HG03108 (cell line): ENCODE measurements at regions not wholly inside any gene's neighbourhood (a gene's known extent, or its start where the extent isn't known, plus 50 kb on each side); places are given as distances from the start of the nearest gene placed in this dataset.

Source experiments
- ATAC-seq: cut with Tn5 transposase; IDR thresholded peaks from one replicate; pipeline ENCODE4 v1.9.1; 2021; ENCODE audit warnings: moderate library complexity; ENCODE audit not compliant: unreplicated experiment

GRCh38 chr17:33628500-33629346, 335.6 kb upstream of the ASIC2 start:
- ATAC-seq, result no peak

DNA sequence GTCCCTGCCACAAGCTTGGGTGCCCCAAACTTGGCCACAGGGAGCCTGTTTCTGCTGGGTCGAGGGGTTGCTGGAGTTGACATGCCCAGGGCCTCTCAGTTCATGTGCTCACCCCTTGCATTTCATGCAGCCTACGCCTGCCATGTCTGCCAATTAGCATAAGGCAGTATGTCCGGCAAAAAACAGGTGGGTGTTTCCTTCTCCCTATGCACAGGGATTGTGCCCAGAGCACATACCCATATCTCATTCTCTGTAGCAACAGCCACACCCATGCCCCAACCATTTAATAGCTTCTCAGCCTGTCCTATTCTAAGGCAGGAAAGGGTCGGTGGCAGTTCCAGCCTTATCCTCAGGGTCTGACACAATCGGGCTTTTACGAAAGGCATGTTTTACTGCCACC, 340.4 kb upstream of the ASIC2 start:
- no peak for ATAC-seq

- ATAC-seq, result no peak
These were observed 344.4 kb upstream of the ASIC2 start for GRCh38 chr17:33637534-33637933.

- ATAC-seq, result no peak
These were observed 346.2 kb upstream of the ASIC2 start for GRCh38 chr17:33639103-33639880.

DNA sequence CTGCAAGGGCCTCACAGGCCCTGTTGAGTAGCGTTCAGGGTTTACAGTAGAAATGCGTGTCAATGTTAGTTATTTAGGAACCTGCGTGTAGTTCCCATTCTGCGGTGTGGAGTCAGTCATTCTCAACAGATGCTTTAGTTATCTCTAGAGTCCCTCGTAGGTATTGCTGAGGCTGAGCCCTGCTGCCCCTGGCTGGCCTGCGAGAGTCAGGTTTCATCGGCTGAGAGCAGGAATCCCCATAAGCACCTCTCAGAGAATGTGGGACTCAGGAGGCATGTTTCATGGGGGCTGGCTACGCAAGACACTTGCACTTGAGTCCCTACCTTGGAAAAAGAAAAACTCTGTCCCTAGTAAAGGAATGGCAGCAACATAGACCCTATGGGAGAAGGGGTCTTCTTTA, 347.5 kb upstream of the ASIC2 start:
- ATAC-seq, result no peak

DNA sequence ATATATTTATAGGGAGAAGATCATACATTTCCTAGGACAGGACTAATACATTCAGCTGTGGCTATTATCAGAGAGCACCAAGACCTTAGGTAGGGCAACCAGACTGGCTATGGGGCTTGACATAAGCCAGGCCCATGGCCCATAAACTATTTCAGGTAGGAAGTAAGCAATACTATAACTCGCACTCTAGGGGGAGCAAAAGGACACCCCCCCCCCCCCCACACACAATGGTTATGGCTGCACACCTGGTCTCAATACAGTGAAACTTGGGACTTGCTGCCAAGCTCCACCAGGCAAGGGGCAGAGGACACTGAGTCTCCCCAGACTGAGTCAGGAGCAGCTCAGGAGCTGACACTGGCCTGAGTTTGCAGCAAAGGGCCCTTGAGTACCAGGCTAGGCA, 348.9 kb upstream of the ASIC2 start:
- no peak for ATAC-seq

- no peak for ATAC-seq
These were observed 354.9 kb upstream of the ASIC2 start for GRCh38 chr17:33647956-33648355.

GRCh38 chr17:33650304-33650703, 357.2 kb upstream of the ASIC2 start:
- no peak for ATAC-seq

GRCh38 chr17:33651686-33652085, 358.6 kb upstream of the ASIC2 start:
- ATAC-seq, result no peak

DNA sequence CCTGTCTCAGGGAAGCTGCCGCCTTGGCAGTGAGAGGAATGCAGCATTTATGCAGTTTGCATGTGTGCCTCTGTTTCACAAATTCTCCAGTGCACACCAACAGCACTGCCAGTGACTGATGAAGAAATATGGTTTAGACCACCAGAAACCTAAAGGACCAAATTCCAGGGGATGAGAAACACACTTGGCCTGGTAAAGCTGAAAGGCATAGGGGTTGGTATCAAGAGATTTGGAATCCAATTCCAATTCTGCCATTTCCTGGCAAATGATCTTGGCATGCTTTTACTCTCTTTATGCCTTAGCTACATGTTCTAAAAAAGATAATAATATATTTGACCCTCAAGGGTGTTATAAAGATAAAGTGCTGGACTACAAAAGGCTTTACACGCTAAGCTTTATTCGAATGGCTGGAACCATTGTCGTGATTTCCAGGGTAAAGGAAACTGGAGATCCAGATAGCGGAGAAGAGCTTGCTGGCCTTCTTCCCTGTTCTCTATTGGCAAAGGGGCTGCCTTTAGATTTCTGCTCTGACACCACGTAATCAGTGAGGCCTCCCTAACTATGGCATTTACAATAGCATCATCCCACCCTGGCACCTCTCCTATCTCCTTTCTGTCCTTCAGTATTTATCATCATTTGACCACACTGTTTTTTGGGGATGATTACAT, 359.8 kb upstream of the ASIC2 start:
- no peak for ATAC-seq

DNA sequence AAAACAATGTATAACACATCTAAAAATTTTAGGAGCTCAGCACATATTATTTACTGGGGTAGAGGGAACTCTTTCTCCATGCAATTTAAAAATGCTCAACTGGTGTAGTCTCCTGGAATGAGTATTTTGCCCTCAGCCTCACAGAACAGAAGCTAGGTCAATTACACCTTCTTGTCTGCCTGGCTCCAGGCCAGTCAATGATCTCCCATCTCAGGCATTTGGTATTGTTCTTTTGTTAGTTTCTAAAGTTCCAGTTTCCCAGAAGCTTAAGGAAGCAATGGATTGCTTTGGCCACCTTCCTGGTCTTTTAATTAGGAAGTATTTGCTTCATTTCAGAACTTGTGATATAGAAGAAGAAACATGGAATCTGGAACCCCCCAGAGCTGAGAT, 360.3 kb upstream of the ASIC2 start:
- no peak for ATAC-seq

GRCh38 chr17:33657181-33657580, 364.1 kb upstream of the ASIC2 start:
- no peak for ATAC-seq

- ATAC-seq, result no peak
These were observed 368.9 kb upstream of the ASIC2 start for GRCh38 chr17:33661975-33662374.

DNA sequence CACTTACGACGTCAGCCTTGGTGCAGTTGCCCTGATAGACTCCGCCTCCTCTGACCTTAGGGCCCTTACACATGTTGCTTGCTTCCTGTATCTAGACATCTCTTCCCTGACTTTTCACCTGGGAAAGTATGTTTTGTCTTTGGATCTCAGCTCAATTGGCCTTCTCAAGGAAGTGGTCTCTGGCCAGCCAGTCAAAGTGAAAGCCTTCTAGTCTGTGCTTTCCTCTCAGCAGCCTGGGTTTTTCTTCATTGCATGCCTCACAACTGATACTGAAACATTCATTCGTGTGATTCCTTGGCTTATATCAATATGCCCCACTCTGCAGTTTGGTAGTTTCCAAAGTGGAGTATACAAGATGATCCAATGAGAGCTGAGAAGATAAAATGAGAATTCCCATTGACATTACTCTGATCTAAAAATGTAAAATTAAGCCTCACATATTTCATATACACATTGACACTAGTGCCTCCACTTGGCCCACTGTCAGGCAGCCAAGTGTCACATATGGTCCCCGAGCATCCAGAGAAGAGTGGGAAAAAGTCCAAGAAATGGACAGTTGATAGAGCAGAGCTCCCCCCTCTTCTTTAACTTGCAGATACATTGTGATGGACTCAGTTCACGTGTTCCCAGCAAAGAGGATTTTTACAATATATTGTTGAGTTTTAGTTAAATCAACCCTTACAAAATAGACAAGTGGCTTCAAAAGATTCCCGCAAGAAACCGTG, 371.2 kb upstream of the ASIC2 start:
- ATAC-seq, result no peak

- ATAC-seq, result no peak
These were observed 374.0 kb upstream of the ASIC2 start for GRCh38 chr17:33667052-33667509.

GRCh38 chr17:33667671-33668070, 374.6 kb upstream of the ASIC2 start:
- no peak for ATAC-seq

DNA sequence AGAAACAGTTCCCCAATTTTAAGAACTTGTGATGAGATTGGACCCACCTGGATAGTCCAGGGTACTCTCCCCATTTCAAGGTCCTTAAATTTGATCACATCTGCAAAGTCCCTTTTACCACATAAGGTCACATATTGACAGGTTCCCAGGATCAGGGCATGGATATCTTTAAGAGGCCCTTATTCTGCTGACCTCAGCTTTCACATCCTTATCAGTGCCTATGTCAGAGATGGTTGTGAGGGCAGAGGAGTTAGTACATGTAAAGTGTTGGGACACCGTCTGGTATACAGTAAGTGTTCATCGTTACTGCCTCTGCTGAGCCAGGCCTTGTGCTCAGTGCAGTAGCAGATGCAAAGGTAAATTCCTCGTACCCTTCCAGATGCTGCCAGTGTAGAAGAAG, 375.4 kb upstream of the ASIC2 start:
- ATAC-seq, result no peak

GRCh38 chr17:33671491-33671890, 378.4 kb upstream of the ASIC2 start:
- ATAC-seq, result no peak

DNA sequence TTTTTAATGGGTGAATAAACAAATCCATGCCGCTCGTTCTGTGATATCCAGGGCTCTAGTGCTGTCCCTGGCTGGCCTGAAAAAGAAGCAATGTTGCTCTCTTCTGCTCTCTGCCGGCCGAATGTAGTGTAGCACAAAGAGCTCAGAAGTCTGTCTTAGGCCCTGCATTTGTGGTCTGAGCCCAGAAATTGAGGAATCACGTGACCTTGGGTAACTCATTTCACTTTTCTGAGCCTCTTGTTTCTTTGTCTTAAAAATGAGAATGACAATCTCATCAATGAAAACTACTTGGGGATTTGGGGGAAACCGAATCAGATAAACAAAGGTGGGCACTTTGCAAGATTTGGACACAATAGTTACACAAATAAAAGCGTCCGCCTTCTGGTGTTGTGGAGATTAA, 381.6 kb upstream of the ASIC2 start:
- no peak for ATAC-seq

DNA sequence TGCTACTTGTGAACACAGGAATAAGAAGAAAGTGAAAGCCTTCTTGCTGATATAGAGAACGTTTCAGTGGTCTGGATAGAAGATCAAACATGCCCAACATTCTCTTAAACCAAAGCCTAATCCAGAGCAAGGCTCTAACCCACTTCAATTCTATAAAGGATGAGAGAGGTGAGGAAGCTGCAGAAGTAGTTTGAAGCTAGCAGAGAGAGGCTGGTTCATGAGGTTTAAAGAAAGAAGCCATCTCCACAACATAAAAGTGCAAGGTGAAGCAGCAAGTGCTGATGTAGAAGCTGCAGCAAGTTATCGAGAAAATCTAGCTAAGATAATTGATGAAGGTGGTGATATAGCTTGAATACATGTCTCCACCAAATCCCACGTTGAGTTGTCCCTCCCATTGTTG, 383.3 kb upstream of the ASIC2 start:
- no peak for ATAC-seq

DNA sequence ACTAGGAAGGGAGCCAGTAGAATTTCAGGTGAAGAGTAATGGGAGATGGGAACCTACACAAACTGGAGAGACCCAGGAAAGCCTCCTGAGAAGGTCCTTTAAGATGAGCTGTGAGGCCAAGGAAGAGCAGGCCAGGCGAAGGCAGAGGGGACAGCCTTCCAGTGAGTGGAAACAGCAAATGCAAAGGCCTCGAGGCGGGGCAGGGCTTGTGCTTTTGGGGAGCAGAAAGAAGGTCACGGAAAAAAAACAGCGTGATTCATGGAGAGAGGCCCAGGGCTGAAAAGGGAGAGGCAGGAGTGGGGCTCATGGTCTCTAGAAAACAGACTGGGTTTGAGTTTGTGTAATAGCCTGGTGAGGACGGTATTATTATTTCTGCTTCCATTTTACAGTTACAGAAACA, 386.5 kb upstream of the ASIC2 start:
- no peak for ATAC-seq
